ENCODE measurements at regions not wholly inside any gene's neighbourhood (a gene's known extent, or its start where the extent isn't known, plus 50 kb on each side); places are given as distances from the start of the nearest gene placed in this dataset.

- Histone ChIP-seq H3K23me2 (ENCODE audit: insufficient read length, low read depth, low read length, poor library complexity, severe bottlenecking) (no peaks in the 10 kb centered on the region), H2BK12ac (ENCODE audit: insufficient read length, low read depth, low read length) (no peak overlapping the region), H2BK15ac (ENCODE audit: low read depth, low read length) (no peak overlapping the region), H3K18ac (ENCODE audit: insufficient read length, low read depth, low read length) (no peak overlapping the region), H3K4me2 (ENCODE audit: insufficient read depth, insufficient read length, low read length) (no peak overlapping the region), H3K14ac (ENCODE audit: insufficient read depth, low read length) (no peak overlapping the region), H3K56ac (ENCODE audit: insufficient read length, low read depth, low read length) (no peak overlapping the region), H2AFZ (ENCODE audit: low read length) (no peak overlapping the region), H2AK5ac (ENCODE audit: insufficient read length, low read length) (no peak overlapping the region), H3T11ph (ENCODE audit: low read length) (no peak overlapping the region), H3K9ac (ENCODE audit: extremely low read depth, insufficient read length, low read length) (no peak overlapping the region), H3K79me1 (ENCODE audit: insufficient read depth, low read depth, low read length, poor library complexity, severe bottlenecking) (no peaks in the 10 kb centered on the region), H3K27ac (ENCODE audit: insufficient read length, low read depth, low read length) (no peak overlapping the region), H4K8ac (replicated peaks; ENCODE audit: insufficient read length, low read depth, low read length) (no peak overlapping the region), H2BK120ac (ENCODE audit: low read depth, low read length, poor library complexity, severe bottlenecking) (no peak overlapping the region), H3K9me3 (ENCODE audit: control insufficient read depth, low read depth, low read length) (no peaks in the 10 kb centered on the region), H3K4ac (ENCODE audit: low read depth, low read length) (no peak overlapping the region), H4K20me1 (ENCODE audit: control insufficient read depth, insufficient read depth, insufficient read length) (no peaks in the 10 kb centered on the region), H2BK20ac (ENCODE audit: low read depth, low read length, poor library complexity, severe bottlenecking) (no peak overlapping the region), H2BK5ac (ENCODE audit: insufficient read length, low read length) (no peak overlapping the region), H3K4me1 (ENCODE audit: insufficient read depth, low read length) (no peaks in the 10 kb centered on the region), H3K23ac (ENCODE audit: insufficient read length, low read depth, low read length) (no peak overlapping the region), H3K79me2 (ENCODE audit: insufficient read depth, low read length) (no peaks in the 10 kb centered on the region), H4K5ac (ENCODE audit: insufficient read length, low read depth, low read length) (no peak overlapping the region), H3K27me3 (ENCODE audit: insufficient read depth, low read length) (no peaks in the 10 kb centered on the region), H4K91ac (ENCODE audit: insufficient read length, low read depth, low read length) (no peak overlapping the region)
- H3K27me3 Mint-ChIP-seq (ENCODE audit: low read depth), result no peaks in the 10 kb centered on the region; the same call in 1 of the 2 replicates
- peaks cover 4 to 6% of the 10 kb centered on the region in 2 experiments; a peak in 2 of 4 replicates for H3K4me1 Mint-ChIP-seq
- no peak overlapping the region for H3K4me3 Mint-ChIP-seq
- DNase-seq, result no peak
- no CpG with 5 or more reads among the region's 4 CpGs for WGBS (ENCODE audit: extremely low coverage, insufficient read length, low lambda C conversion rate)
- no peak overlapping the region for H3K27ac Mint-ChIP-seq
- no peaks in the 10 kb centered on the region for H3K9me3 Mint-ChIP-seq
- no peak for TF ChIP-seq CTCF (conservative IDR thresholded peaks at IDR 0.05)
- H3K36me3 Mint-ChIP-seq (ENCODE audit: insufficient read depth in 1 of 3, low read depth in 3 of 3), result no peaks in the 10 kb centered on the region
Measured at GRCh38 chr7:17185690-17186070, 112.8 kb upstream of the AHR start.
